Neural cell (in vitro differentiated cells): ENCODE measurements at regions not wholly inside any gene's neighbourhood (a gene's known extent, or its start where the extent isn't known, plus 50 kb on each side); places are given as distances from the start of the nearest gene placed in this dataset.

Experiments
- H2AFZ ChIP-seq: fragments of 200-600, 300-800 bp; sonication (generic), shearing (Covaris generic); 2 replicates; pipeline ENCODE4 v1.6.0; 2014; ENCODE audit warnings: low read depth, mild to moderate bottlenecking, antibody characterized with exemption, low read length, moderate library complexity
- H3F3A ChIP-seq: fragments of 200-600 bp; shearing (Covaris generic); 2 replicates; pipeline ENCODE4 v1.6.1; 2016; ENCODE audit warnings: mild to moderate bottlenecking, moderate library complexity, mixed read lengths, antibody characterized with exemption, low read length; ENCODE audit not compliant: insufficient read depth, poor library complexity, severe bottlenecking
- H3K27ac ChIP-seq: fragments of 200-600, 300-800 bp; sonication (generic), shearing (Covaris generic); 2 replicates; pipeline ENCODE4 v1.5.1; 2014; ENCODE audit warnings: mild to moderate bottlenecking, low read length, moderate library complexity
- H3K27me3 ChIP-seq: fragments of 300-800, 200-600 bp; sonication (generic), shearing (Covaris generic); 2 replicates; pipeline ENCODE4 v1.6.0; 2014; ENCODE audit warnings: mild to moderate bottlenecking, low read depth, low read length, moderate library complexity; ENCODE audit not compliant: insufficient read depth
- H3K36me3 ChIP-seq: fragments of 300-800, 200-600 bp; sonication (generic), shearing (Covaris generic); 2 replicates; pipeline ENCODE4 v1.5.1; 2014; ENCODE audit warnings: mild to moderate bottlenecking, antibody characterized with exemption, low read length, moderate library complexity; ENCODE audit not compliant: insufficient read depth
- H3K4me2 ChIP-seq: fragments of 300-800, 200-600 bp; sonication (generic), shearing (Covaris generic); 2 replicates; pipeline ENCODE4 v1.6.0; 2014; ENCODE audit warnings: mild to moderate bottlenecking, low read length
- H3K4me3 ChIP-seq: fragments of 300-800, 200-600 bp; sonication (generic), shearing (Covaris generic); 2 replicates; pipeline ENCODE4 v1.5.1; 2014; ENCODE audit warnings: mild to moderate bottlenecking, low read length, moderate library complexity
- H3K79me2 ChIP-seq: fragments of 200-600 bp; shearing (Covaris generic); replicated peaks from 2 replicates; pipeline ENCODE4 v1.6.0; 2014; ENCODE audit warnings: mild to moderate bottlenecking, low read length, moderate library complexity; ENCODE audit not compliant: insufficient read depth
- H3K9ac ChIP-seq: fragments of 300-800, 200-600 bp; sonication (generic), shearing (Covaris generic); 2 replicates; pipeline ENCODE4 v1.6.1; 2016; ENCODE audit warnings: mild to moderate bottlenecking, low read length, mixed read lengths
- H3K9me2 ChIP-seq: fragments of 200-600 bp; shearing (Covaris generic); 2 replicates; pipeline ENCODE4 v1.6.1; 2016; ENCODE audit warnings: mild to moderate bottlenecking, low read length, mixed read lengths; ENCODE audit not compliant: insufficient read depth
- H3K9me3 ChIP-seq: fragments of 200-600, 300-800 bp; sonication (generic), shearing (Covaris generic); 2 replicates; pipeline ENCODE4 v1.6.1; 2016; ENCODE audit warnings: mild to moderate bottlenecking, mixed run types, low read length, moderate library complexity, mixed read lengths
- H4K20me1 ChIP-seq: fragments of 200-600 bp; shearing (Covaris generic); 2 replicates; pipeline ENCODE4 v1.6.1; 2016; ENCODE audit warnings: mild to moderate bottlenecking, mixed run types; ENCODE audit not compliant: insufficient read depth
- CTCF ChIP-seq: fragments of 450-650 bp; IDR thresholded peaks from 2 replicates; pipeline ENCODE4 v1.5.1; 2014; ENCODE audit warnings: antibody characterized with exemption, mild to moderate bottlenecking, moderate library complexity; ENCODE audit not compliant: poor library complexity, severe bottlenecking
- EP300 ChIP-seq: fragments of 450-650 bp; conservative IDR thresholded peaks from 2 replicates; pipeline ENCODE4 v1.6.1; 2014; ENCODE audit warnings: antibody characterized with exemption, mild to moderate bottlenecking, moderate library complexity; ENCODE audit not compliant: poor library complexity, severe bottlenecking
- EZH2 ChIP-seq: fragments of 200-600, 300-800 bp; shearing (Covaris generic), sonication (generic); IDR thresholded peaks from 2 replicates; pipeline ENCODE4 v1.6.1; 2014; ENCODE audit warnings: antibody characterized with exemption, low read length, borderline replicate concordance, mild to moderate bottlenecking; ENCODE audit not compliant: insufficient read depth, poor library complexity, severe bottlenecking
- MXI1 ChIP-seq: fragments of 450-650 bp; conservative IDR thresholded peaks from 2 replicates; pipeline ENCODE4 v1.6.1; 2014; ENCODE audit warnings: antibody characterized with exemption, mild to moderate bottlenecking; ENCODE audit not compliant: poor library complexity, severe bottlenecking
- POLR2AphosphoS5 ChIP-seq: IDR thresholded peaks from 2 replicates; pipeline ENCODE4 v1.6.1; 2012
- RAD21 ChIP-seq: fragments of 450-650 bp; conservative IDR thresholded peaks from 2 replicates; pipeline ENCODE4 v1.6.1; 2014; ENCODE audit warnings: antibody characterized with exemption, mild to moderate bottlenecking, moderate library complexity
- REST ChIP-seq: IDR thresholded peaks from 2 replicates; pipeline ENCODE4 v1.6.1; 2012; ENCODE audit warnings: borderline replicate concordance
- SMC3 ChIP-seq: fragments of 450-650 bp; conservative IDR thresholded peaks from 2 replicates; pipeline ENCODE4 v1.6.1; 2014; ENCODE audit warnings: antibody characterized with exemption, mild to moderate bottlenecking, moderate library complexity; ENCODE audit not compliant: poor library complexity
- TAF1 ChIP-seq: IDR thresholded peaks from 2 replicates; pipeline ENCODE4 v1.6.1; 2012; ENCODE audit warnings: low read depth

GRCh38 chr10:118412132-118412760, 70.1 kb upstream of the FAM204A start:
- Histone ChIP-seq H3K4me2 (no peak overlapping the region), H3K36me3 (no peaks in the 10 kb centered on the region), H3K9me3 (no peaks in the 10 kb centered on the region), H3K9me2 (no peaks in the 10 kb centered on the region), H3K9ac (no peak overlapping the region), H3F3A (no peaks in the 10 kb centered on the region), H3K79me2 (no peaks in the 10 kb centered on the region), H4K20me1 (no peaks in the 10 kb centered on the region), H3K27me3 (no peaks in the 10 kb centered on the region), H3K27ac (no peak overlapping the region), H2AFZ (no peak overlapping the region), H3K4me3 (no peak overlapping the region)
- no peak for TF ChIP-seq EP300
- no peak for TF ChIP-seq REST
- TF ChIP-seq EZH2 = no peak
- no peak for TF ChIP-seq RAD21
- TF ChIP-seq CTCF = no peak
- no peak for TF ChIP-seq TAF1
- no peak for TF ChIP-seq POLR2AphosphoS5
- TF ChIP-seq SMC3 = no peak
- no peak for TF ChIP-seq MXI1

- no peak overlapping the region for H3K4me2 ChIP-seq
- no peaks in the 10 kb centered on the region for H3K36me3 ChIP-seq
- H2AFZ ChIP-seq = no peak overlapping the region
- H3F3A ChIP-seq = no peaks in the 10 kb centered on the region
- no peaks in the 10 kb centered on the region for H3K9me3 ChIP-seq
- H3K27ac ChIP-seq = no peak overlapping the region
- H4K20me1 ChIP-seq = no peaks in the 10 kb centered on the region
- no peak overlapping the region for H3K4me3 ChIP-seq
- no peaks in the 10 kb centered on the region for H3K79me2 ChIP-seq
- TF ChIP-seq CTCF (no peak), TAF1 (no peak), RAD21 (no peak), SMC3 (no peak), REST (no peak), EP300 (no peak), EZH2 (no peak), POLR2AphosphoS5 (no peak), MXI1 (no peak)
- no peaks in the 10 kb centered on the region for H3K27me3 ChIP-seq
- H3K9ac ChIP-seq = no peak overlapping the region
- no peaks in the 10 kb centered on the region for H3K9me2 ChIP-seq
Measured at GRCh38 chr10:118409295-118409694, 67.2 kb upstream of the FAM204A start.
